Right lobe of liver (tissue), 6 donors: ENCODE measurements at regions not wholly inside any gene's neighbourhood (a gene's known extent, or its start where the extent isn't known, plus 50 kb on each side); places are given as distances from the start of the nearest gene placed in this dataset.

Experiments used
- ATAC-seq, 4 donors: fragments of 200-7000 bp; cut with Tn5 transposase; one replicate each; pipeline ENCODE4 v1.9.1; 2020; ENCODE audit warnings: mild to moderate bottlenecking in 4 of 4, moderate library complexity in 4 of 4
- DNase-seq, 3 donors: peaks; one replicate each; pipeline ENCODE4 v3.0.0-alpha.2; 2020
- H3K27ac ChIP-seq, 3 donors: fragments of 200-600 bp; one replicate each; pipeline ENCODE4 v1.8.0; 2022
- H3K27me3 ChIP-seq, 2 donors: fragments of 200-600 bp; one replicate each; pipeline ENCODE4 v1.8.0; 2022
- H3K36me3 ChIP-seq, 4 donors: fragments of 200-600 bp; sonication (generic) in 1 of 4; one replicate each; pipeline versions ENCODE4 v1.5.1 to v1.8.0; 2017 to 2022; ENCODE audit warnings: control low read depth in 1 of 4
- H3K4me1 ChIP-seq, 4 donors: fragments of 200-600 bp; sonication (generic) in 1 of 4; one replicate each; pipeline versions ENCODE4 v1.5.1 to v1.8.0; 2017 to 2022; ENCODE audit warnings: control low read depth in 1 of 4
- H3K4me3 ChIP-seq, 3 donors: fragments of 200-600 bp; one replicate each; pipeline ENCODE4 v1.8.0; 2022
- H3K9me3 ChIP-seq, 4 donors: fragments of 200-600 bp; sonication (generic) in 1 of 4; one replicate each; pipeline versions ENCODE4 v1.5.1 to v1.8.0; 2017 to 2022; ENCODE audit warnings: control low read depth in 1 of 4
- CTCF ChIP-seq, 4 donors: fragments of 200-600 bp in 3 of 4; fragments of 450-650 bp in 1 of 4; IDR thresholded peaks; one replicate each; pipeline versions ENCODE4 v1.5.1 to v1.8.0; 2016 to 2022; ENCODE audit warnings: antibody characterized with exemption in 4 of 4, mild to moderate bottlenecking in 2 of 4
- POLR2A ChIP-seq: fragments of 450-650 bp; IDR thresholded peaks from one replicate; pipeline ENCODE4 v1.6.1; 2017; ENCODE audit warnings: antibody characterized with exemption, mild to moderate bottlenecking
- WGBS: methylation state at CpG from one replicate; pipeline ENCODE4 v1.1.6; 2018; ENCODE audit warnings: low coverage, low lambda C conversion rate; ENCODE audit not compliant: insufficient coverage; ENCODE audit errors: missing lambda C conversion rate; 5-methylcytosine and 5-hydroxymethylcytosine counted together
- intact Hi-C, 2 donors: fragments of 100-400 bp; cut with DNase I; formaldehyde crosslinking; loops; one replicate each; pipeline versions ENCODE4 v1.11.2 to v1.14.1; 2022
- donor health status: DM: no; HTN: yes; CAD: no.
- donor health status: DM: no; HTN: no; CAD: no.
- donor health status: DM: no; HTN: no; CAD: no.
- donor health status: DM: no; HTN: yes; CAD: no.
- donor health status: DM: no; HTN: yes; CAD: no.

- 31% methylated on average over 2 of the region's 2 CpGs for WGBS
- Histone ChIP-seq H3K27me3 (no peaks in the 10 kb centered on the region), H3K27ac (no peak overlapping the region), H3K9me3 (peaks cover 0 to 3% (median 0%) of the 10 kb centered on the region in 4 donors), H3K36me3 (no peaks in the 10 kb centered on the region), H3K4me1 (no peaks in the 10 kb centered on the region), H3K4me3 (no peak overlapping the region)
- intact Hi-C loops: no loop called here
- DNase-seq: no peak
- TF ChIP-seq POLR2A: no peak
- TF ChIP-seq CTCF (IDR thresholded peaks at IDR 0.05): no peak
- no peak for ATAC-seq
Measured at GRCh38 chrX:10972706-10973105, 138.4 kb upstream of the HCCS start.

GRCh38 chrX:10974920-10975319, 136.2 kb upstream of the HCCS start:
- WGBS: 63% methylated on average over 1 of the region's 1 CpG
- no peaks in the 10 kb centered on the region for H3K4me1 ChIP-seq
- DNase-seq (no peak), ATAC-seq (no peak)
- H3K27ac ChIP-seq: no peak overlapping the region
- H3K36me3 ChIP-seq: no peaks in the 10 kb centered on the region
- intact Hi-C loops: no loop called here
- H3K4me3 ChIP-seq: no peak overlapping the region
- H3K27me3 ChIP-seq: no peaks in the 10 kb centered on the region
- peaks cover 0 to 3% (median 0%) of the 10 kb centered on the region in 4 donors for H3K9me3 ChIP-seq
- TF ChIP-seq POLR2A: no peak
- no peak for TF ChIP-seq CTCF (IDR thresholded peaks at IDR 0.05)

GRCh38 chrX:10979956-10980355, 131.2 kb upstream of the HCCS start:
- no peak overlapping the region for H3K27ac ChIP-seq
- H3K4me3 ChIP-seq: no peak overlapping the region
- DNase-seq (no peak), ATAC-seq (no peak)
- TF ChIP-seq POLR2A (no peak), CTCF (IDR thresholded peaks at IDR 0.05) (no peak)
- 56% methylated on average over 1 of the region's 1 CpG for WGBS
- intact Hi-C loops: no loop called here
- no peaks in the 10 kb centered on the region for H3K36me3 ChIP-seq
- no peaks in the 10 kb centered on the region for H3K9me3 ChIP-seq
- no peaks in the 10 kb centered on the region for H3K27me3 ChIP-seq
- H3K4me1 ChIP-seq: no peaks in the 10 kb centered on the region

- H3K9me3 ChIP-seq: no peaks in the 10 kb centered on the region
- H3K27ac ChIP-seq: no peak overlapping the region
- DNase-seq (no peak), ATAC-seq (no peak)
- no peaks in the 10 kb centered on the region for H3K4me1 ChIP-seq
- intact Hi-C loops: no loop called here
- TF ChIP-seq POLR2A (no peak), CTCF (IDR thresholded peaks at IDR 0.05) (no peak)
- no peaks in the 10 kb centered on the region for H3K36me3 ChIP-seq
- no peaks in the 10 kb centered on the region for H3K27me3 ChIP-seq
- no peak overlapping the region for H3K4me3 ChIP-seq
- WGBS: 71% methylated on average over 3 of the region's 3 CpGs
Measured at GRCh38 chrX:10981506-10981905, 129.6 kb upstream of the HCCS start.

- H3K9me3 ChIP-seq: no peaks in the 10 kb centered on the region
- H3K4me1 ChIP-seq: no peaks in the 10 kb centered on the region
- H3K36me3 ChIP-seq: no peaks in the 10 kb centered on the region
- DNase-seq: no peak
- intact Hi-C loops: no loop called here
- TF ChIP-seq POLR2A: no peak
- no peak for TF ChIP-seq CTCF (IDR thresholded peaks at IDR 0.05)
- 74% methylated on average over 3 of the region's 4 CpGs for WGBS
- no peak overlapping the region for H3K27ac ChIP-seq
- H3K27me3 ChIP-seq: no peaks in the 10 kb centered on the region
- no peak overlapping the region for H3K4me3 ChIP-seq
- no peak for ATAC-seq
Measured at GRCh38 chrX:10983526-10983925, 127.6 kb upstream of the HCCS start.
